ENCODE measurements at regions not wholly inside any gene's neighbourhood (a gene's known extent, or its start where the extent isn't known, plus 50 kb on each side); places are given as distances from the start of the nearest gene placed in this dataset.

DNA sequence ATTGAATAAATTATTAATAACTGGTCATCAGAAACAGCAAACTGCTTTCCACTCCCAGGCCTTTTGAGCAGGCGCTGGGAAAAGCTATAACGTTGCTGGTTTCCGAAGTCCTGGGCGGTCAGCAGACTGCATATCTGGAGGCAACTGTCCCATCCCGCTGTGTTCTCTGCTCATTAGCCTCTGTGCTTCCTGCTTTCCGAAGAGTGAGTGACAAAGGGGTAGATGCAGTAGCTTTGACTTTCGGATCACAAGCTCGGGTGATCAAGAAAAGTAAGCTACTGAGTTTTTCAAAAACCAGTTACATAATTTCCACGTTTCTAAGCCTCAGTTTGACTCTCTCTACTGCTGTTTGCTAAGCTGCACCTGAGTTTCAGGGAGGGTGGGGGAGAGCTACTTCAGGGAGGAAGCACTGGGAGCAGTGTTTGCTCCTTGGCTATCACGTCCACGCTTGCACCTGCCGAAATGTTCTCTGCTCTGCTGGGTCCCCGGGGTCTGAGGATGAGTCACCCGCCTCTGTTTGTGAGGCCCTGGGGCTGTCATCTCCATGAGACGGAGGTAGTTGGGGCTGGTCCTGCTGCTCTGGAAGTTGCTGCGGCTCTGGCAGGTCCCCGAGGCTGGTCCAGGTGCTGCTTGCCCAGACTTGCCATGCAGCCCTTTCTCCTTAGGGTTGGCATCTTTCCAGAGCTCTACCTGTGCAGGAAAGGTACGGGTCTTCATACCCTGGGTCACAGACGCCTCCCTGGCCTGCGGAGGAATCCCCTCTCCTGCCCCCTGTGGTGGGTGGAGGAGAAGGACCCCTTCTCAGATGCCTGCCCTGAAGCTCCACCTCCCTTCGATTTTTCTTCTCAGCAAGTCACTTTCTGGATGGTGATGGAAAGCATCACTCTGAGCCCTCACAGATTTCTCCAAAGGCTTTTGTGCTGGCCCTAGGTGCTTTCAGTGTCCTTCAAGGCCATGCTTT, 220.0 kb downstream of the QKI start:
- DNase-seq (ENCODE audit: low read depth): no peak

DNA sequence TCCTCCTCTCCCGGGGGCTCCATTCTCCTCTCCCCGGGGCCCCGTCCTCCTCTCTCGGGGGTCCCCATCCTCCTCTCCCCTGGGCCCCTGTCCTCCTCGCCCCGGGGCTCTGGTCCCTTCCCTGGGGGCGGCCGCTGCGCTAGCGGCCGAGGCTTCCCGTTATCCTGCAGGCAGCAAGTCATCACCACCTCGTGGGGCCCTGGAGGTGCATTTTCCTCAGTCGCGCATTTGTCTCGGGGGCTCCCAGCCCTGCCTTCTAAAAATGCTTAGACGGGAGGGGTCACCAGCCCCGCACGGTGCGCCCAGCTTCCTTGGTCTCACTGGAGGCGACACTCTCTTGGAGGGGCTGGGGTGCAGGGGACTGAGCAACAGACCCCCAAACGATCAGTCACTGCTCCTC, 216.5 kb downstream of the QKI start:
- no peak for DNase-seq (ENCODE audit: low read depth)

DNA sequence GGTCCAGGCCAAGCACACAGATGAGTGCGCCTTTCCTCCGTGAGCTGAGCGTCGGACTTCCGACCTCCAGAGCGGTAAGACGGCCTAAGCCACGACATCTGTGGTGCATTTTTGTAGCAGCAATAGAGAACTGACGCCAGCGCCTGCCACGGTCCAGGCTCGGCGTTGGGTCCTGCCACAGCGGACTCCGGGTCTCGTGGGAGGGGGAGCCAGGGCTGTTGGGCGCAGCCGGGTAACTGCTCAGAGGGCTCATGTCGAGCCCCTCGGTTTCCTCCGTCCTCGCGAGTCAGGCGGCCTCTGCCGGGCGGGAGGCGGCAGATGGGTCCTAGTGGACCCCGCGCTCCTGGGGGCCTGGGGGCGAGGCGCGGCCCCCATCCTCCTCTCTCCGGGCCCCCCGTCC, 216.1 kb downstream of the QKI start:
- no peak for DNase-seq (ENCODE audit: low read depth)

- DNase-seq (ENCODE audit: low read depth): no peak
These were observed 215.6 kb downstream of the QKI start for GRCh38 chr6:163630096-163630495.

All from Daoy (cell line).